Smooth muscle cell (in vitro differentiated cells): ENCODE measurements at regions not wholly inside any gene's neighbourhood (a gene's known extent, or its start where the extent isn't known, plus 50 kb on each side); places are given as distances from the start of the nearest gene placed in this dataset.

Experiments
- DNase-seq: peaks from one replicate; lab custom pipeline; 2025; ENCODE audit not compliant: unreplicated experiment; lab: John Stamatoyannopoulos, UW
- H2AFZ ChIP-seq: fragments of 200-600 bp; sonication (generic); 2 replicates; pipeline ENCODE4 v1.6.0; 2016; ENCODE audit warnings: antibody characterized with exemption, low read depth, mild to moderate bottlenecking
- H3F3A ChIP-seq: fragments of 200-600 bp; sonication (generic); 2 replicates; pipeline ENCODE4 v1.6.0; 2017; ENCODE audit warnings: antibody characterized with exemption, low read depth
- H3K27ac ChIP-seq: fragments of 200-600 bp; sonication (generic); 2 replicates; pipeline ENCODE4 v1.5.1; 2016; ENCODE audit warnings: low read depth, mild to moderate bottlenecking
- H3K27me3 ChIP-seq: fragments of 200-600 bp; sonication (generic); 2 replicates; pipeline ENCODE4 v1.6.1; 2016; ENCODE audit warnings: low read depth, mild to moderate bottlenecking
- H3K36me3 ChIP-seq: fragments of 200-600 bp; sonication (generic); 2 replicates; pipeline ENCODE4 v1.5.1; 2016; ENCODE audit warnings: low read depth
- H3K4me1 ChIP-seq: fragments of 200-600 bp; sonication (generic); 2 replicates; pipeline ENCODE4 v1.5.1; 2016; ENCODE audit warnings: low read depth
- H3K4me2 ChIP-seq: fragments of 200-600 bp; sonication (generic); 2 replicates; pipeline ENCODE4 v1.6.0; 2016; ENCODE audit warnings: mild to moderate bottlenecking
- H3K4me3 ChIP-seq: fragments of 200-600 bp; sonication (generic); 2 replicates; pipeline ENCODE4 v1.5.1; 2016; ENCODE audit warnings: mild to moderate bottlenecking
- H3K79me2 ChIP-seq: fragments of 200-600 bp; sonication (generic); 2 replicates; pipeline ENCODE4 v1.6.0; 2016; ENCODE audit warnings: low read depth, mild to moderate bottlenecking
- H3K9ac ChIP-seq: fragments of 200-600 bp; sonication (generic); 2 replicates; pipeline ENCODE4 v1.6.0; 2016; ENCODE audit warnings: low read depth
- H3K9me3 ChIP-seq: fragments of 200-600 bp; sonication (generic); replicated peaks from 2 replicates; pipeline ENCODE4 v1.5.1; 2016; ENCODE audit warnings: low read depth
- H4K20me1 ChIP-seq: fragments of 200-600 bp; sonication (generic); 2 replicates; pipeline ENCODE4 v1.6.0; 2016; ENCODE audit warnings: low read depth
- WGBS: methylation state at CpG from one replicate; pipeline ENCODE4 v1.1.7; 2016; ENCODE audit warnings: low lambda C conversion rate; 5-methylcytosine and 5-hydroxymethylcytosine counted together
- TF ChIP-seq, protein P1 (sequence below): fragments of 200-600 bp; sonication (generic); IDR thresholded peaks from 2 replicates; pipeline ENCODE4 v1.5.1; 2017; ENCODE audit warnings: borderline replicate concordance, mild to moderate bottlenecking, antibody characterized with exemption; ENCODE audit not compliant: insufficient read depth, poor library complexity, severe bottlenecking

DNA sequence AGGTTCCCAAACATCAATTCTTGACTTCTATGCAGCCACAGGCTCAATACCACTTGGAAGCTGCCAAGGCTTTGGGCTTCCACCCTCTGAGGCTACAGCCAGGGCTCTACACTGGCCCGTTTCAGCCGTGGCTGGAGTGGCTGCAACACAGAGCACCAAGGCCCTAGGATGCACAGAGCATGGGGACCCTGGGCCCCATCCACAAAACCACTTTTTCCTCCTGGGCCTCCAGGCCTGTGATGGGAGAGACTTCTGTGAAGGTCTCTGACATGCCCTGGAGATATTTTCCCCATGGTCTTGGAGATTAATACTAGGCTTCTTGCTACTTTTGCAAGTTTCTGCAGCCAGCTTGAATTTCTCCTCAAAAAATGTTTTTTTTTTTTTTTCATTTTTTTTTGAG, 655.4 kb upstream of the ZP4 start:
- H3K9ac ChIP-seq: no peak overlapping the region
- H3K27me3 ChIP-seq: no peaks in the 10 kb centered on the region
- H4K20me1 ChIP-seq: no peaks in the 10 kb centered on the region
- TF ChIP-seq, protein P1, sequence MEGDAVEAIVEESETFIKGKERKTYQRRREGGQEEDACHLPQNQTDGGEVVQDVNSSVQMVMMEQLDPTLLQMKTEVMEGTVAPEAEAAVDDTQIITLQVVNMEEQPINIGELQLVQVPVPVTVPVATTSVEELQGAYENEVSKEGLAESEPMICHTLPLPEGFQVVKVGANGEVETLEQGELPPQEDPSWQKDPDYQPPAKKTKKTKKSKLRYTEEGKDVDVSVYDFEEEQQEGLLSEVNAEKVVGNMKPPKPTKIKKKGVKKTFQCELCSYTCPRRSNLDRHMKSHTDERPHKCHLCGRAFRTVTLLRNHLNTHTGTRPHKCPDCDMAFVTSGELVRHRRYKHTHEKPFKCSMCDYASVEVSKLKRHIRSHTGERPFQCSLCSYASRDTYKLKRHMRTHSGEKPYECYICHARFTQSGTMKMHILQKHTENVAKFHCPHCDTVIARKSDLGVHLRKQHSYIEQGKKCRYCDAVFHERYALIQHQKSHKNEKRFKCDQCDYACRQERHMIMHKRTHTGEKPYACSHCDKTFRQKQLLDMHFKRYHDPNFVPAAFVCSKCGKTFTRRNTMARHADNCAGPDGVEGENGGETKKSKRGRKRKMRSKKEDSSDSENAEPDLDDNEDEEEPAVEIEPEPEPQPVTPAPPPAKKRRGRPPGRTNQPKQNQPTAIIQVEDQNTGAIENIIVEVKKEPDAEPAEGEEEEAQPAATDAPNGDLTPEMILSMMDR: no peak
- 91% methylated on average over 2 of the region's 2 CpGs for WGBS
- no peaks in the 10 kb centered on the region for H3K4me1 ChIP-seq
- no peak overlapping the region for H2AFZ ChIP-seq
- no peaks in the 10 kb centered on the region for H3K36me3 ChIP-seq
- H3K9me3 ChIP-seq: no peaks in the 10 kb centered on the region
- H3K79me2 ChIP-seq: no peaks in the 10 kb centered on the region
- no peaks in the 10 kb centered on the region for H3F3A ChIP-seq
- no peak overlapping the region for H3K27ac ChIP-seq
- H3K4me3 ChIP-seq: no peak overlapping the region
- no peak overlapping the region for H3K4me2 ChIP-seq
- DNase-seq: no peak

DNA sequence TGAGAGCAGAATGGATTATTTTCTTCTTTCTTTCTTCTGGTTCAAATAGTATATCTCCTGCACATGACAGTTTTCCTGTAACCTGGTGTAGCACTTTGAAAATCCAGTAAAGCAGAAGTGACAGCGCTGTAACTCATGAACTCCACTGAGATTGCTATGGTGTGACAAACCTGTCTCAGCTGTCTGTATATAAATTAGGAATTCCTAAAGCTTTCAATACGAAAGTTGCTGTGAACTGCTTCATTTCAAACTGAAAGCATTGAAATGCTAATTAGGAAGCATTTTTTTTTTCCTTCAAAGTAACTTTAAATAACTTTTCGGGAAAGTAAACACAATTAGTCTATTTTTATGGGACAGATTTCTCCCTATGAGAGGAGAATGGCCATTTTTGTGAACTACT, 646.9 kb upstream of the ZP4 start:
- WGBS: 82% methylated on average over 3 of the region's 3 CpGs
- H3K27me3 ChIP-seq: no peaks in the 10 kb centered on the region
- no peak overlapping the region for H3K4me3 ChIP-seq
- H3K4me1 ChIP-seq: no peaks in the 10 kb centered on the region
- H3K79me2 ChIP-seq: no peaks in the 10 kb centered on the region
- no peaks in the 10 kb centered on the region for H3F3A ChIP-seq
- H3K27ac ChIP-seq: no peak overlapping the region
- H3K36me3 ChIP-seq: no peaks in the 10 kb centered on the region
- TF ChIP-seq, protein P1: no peak
- H3K4me2 ChIP-seq: no peak overlapping the region
- DNase-seq: no peak
- no peaks in the 10 kb centered on the region for H4K20me1 ChIP-seq
- no peak overlapping the region for H3K9ac ChIP-seq
- no peak overlapping the region for H2AFZ ChIP-seq
- H3K9me3 ChIP-seq: no peaks in the 10 kb centered on the region

DNA sequence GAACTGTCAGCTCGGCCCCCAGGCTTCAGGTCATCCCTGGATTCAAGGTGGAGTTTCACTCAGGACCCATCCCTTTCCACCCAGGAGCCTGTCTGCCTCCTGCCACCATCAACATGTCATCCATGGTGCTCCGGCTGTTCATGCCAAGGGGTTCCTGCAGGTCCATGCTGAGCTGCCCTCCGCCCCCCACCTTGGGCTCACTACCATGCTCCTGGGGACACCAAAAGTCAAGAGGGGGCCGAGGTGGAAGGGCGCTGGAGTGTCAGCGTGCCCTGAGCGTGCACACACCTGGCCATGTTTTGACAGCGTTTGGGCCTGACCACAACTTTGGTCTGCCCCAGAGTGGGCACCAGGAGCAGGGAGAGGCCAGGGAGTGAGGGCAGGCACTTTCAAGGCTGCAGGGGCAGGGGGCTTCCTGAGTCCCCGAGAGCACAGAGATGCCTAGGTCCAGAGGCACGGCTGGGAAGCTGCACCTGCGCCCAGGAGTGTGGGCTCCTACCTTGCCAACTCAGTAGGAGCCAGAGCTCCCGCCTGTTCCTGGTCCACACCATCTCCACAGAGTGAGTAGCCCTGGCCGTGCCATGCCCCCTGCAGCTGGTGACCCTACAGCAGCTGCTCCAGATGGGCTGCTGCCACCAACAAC, 639.6 kb upstream of the ZP4 start:
- WGBS: 96% methylated on average over 13 of the region's 13 CpGs
- Histone ChIP-seq H3K36me3 (no peaks in the 10 kb centered on the region), H3K9ac (no peak overlapping the region), H3K27ac (no peak overlapping the region), H3K4me1 (no peaks in the 10 kb centered on the region), H3K4me2 (no peak overlapping the region), H4K20me1 (no peaks in the 10 kb centered on the region), H2AFZ (no peak overlapping the region), H3K9me3 (no peaks in the 10 kb centered on the region), H3F3A (no peaks in the 10 kb centered on the region), H3K4me3 (no peak overlapping the region), H3K27me3 (no peaks in the 10 kb centered on the region), H3K79me2 (no peaks in the 10 kb centered on the region)
- TF ChIP-seq, protein P1: no peak
- no peak for DNase-seq

DNA sequence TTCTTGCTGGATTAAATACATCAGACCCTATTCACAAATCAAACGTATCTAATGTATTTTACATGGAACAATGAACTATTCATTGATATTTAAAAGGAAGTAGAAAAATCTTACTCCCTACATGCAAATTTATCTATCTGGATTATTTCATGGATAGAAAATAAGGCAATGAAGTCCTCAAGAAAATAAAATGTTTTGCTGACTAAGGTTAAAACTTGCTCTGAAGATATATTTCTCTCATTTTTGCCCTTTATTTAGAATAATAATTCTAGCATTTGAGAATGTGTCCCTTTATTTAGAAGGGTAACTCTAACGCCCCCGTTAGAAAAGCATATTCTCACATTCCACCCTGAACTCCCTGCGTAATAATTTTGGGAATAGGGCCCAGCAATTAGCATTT, 627.0 kb upstream of the ZP4 start:
- Histone ChIP-seq H3K79me2 (no peaks in the 10 kb centered on the region), H3K9ac (no peak overlapping the region), H3K9me3 (no peaks in the 10 kb centered on the region), H3K4me1 (no peaks in the 10 kb centered on the region), H3K4me2 (no peak overlapping the region), H2AFZ (no peak overlapping the region), H3K36me3 (no peaks in the 10 kb centered on the region), H3K27me3 (no peaks in the 10 kb centered on the region), H3K4me3 (no peak overlapping the region), H3F3A (no peaks in the 10 kb centered on the region), H3K27ac (no peak overlapping the region), H4K20me1 (no peaks in the 10 kb centered on the region)
- TF ChIP-seq, protein P1: no peak
- DNase-seq: no peak
- 82% methylated on average over 4 of the region's 4 CpGs for WGBS
